Posterior vena cava (tissue), 2 donors: ENCODE measurements at regions not wholly inside any gene's neighbourhood (a gene's known extent, or its start where the extent isn't known, plus 50 kb on each side); places are given as distances from the start of the nearest gene placed in this dataset.
"Not testable (repeated sequence)": the region's sequence is repeated elsewhere in the genome, so short reads cannot be mapped to it uniquely, and the experiment has no call there.

Source experiments
- DNase-seq: peaks from one replicate; pipeline ENCODE4 v3.0.0-alpha.2; 2020; ENCODE audit warnings: low spot score
- intact Hi-C, 2 donors: fragments of 100-400 bp; cut with DNase I; formaldehyde crosslinking; loops; one replicate each; pipeline versions ENCODE4 v1.14.1 to v1.14.2; 2022 to 2023
- donor health status: DM: yes; HTN: yes; CAD: no.
- donor health status: DM: yes; HTN: yes; CAD: no.

DNA sequence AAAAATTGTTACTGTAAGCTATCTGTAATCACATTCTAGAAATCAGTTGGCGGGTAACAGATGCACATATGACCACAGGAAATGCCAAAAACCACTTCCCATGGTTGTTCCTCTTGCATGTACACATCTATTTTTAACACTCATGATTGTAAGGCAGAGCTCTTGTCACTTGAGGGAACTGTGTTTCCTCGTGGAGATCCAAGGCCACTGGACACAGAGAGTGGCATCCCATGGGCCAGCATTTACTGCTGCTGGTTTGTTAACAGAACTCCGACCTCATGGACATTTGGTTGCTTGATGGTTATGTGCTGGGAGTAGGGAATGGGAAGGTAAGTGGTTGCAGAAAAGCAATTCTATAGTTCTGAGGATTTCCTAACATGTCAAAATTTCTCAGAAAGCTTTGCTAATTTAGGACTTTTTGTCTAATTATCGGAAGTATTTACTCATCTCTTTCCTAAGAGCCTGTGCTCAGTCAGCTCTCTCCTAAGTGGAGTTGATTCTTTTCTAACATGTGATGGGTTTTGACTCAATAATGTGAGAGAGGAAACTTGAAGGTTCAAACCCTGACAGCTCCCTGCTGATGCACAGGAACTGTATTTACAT lies 202.0 kb upstream of the NR3C1 start:
- DNase-seq: no peak
- intact Hi-C loops: no loop called here

DNA sequence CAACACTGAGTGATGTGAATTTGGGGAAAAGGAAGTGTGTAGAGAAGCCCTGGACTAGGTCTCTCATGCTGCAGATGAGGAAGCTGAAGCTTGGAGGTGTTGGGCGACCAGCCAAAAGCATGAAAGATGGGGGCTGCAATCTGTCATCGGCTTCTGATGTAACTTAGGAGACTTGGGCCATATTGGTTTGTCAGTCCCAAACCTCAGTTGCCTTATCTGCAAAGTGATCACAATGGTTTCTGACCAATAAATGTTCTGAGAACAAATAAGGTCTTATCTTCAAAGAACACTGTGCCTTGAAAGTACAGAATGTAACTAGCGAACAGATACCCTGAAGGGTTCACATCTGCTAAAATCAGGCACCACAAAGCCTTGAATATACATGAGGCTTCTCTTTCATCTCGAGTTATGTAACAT lies 198.4 kb upstream of the NR3C1 start:
- no peak for DNase-seq
- intact Hi-C loops: no loop called here

DNA sequence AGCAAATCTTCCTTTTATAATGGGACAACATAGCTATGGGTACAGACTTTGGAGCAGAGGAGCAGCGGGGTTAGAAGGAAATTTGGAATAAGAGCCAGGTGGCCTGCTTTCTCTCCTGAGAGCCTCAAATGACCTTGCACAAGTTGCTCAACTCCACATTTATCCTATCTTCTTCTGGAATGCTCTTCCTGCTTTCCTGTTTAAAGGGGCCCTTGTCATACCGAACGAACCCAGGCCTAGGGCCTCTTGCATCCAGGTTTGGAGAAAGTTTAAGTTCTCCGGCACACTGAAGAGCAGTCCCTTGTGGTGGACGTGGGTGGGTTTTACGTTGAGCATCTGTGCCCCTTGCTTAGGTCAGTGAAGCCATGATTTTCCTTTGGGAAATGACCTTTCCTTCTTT lies 197.9 kb upstream of the NR3C1 start:
- no peak for DNase-seq
- intact Hi-C loops: no loop called here

DNA sequence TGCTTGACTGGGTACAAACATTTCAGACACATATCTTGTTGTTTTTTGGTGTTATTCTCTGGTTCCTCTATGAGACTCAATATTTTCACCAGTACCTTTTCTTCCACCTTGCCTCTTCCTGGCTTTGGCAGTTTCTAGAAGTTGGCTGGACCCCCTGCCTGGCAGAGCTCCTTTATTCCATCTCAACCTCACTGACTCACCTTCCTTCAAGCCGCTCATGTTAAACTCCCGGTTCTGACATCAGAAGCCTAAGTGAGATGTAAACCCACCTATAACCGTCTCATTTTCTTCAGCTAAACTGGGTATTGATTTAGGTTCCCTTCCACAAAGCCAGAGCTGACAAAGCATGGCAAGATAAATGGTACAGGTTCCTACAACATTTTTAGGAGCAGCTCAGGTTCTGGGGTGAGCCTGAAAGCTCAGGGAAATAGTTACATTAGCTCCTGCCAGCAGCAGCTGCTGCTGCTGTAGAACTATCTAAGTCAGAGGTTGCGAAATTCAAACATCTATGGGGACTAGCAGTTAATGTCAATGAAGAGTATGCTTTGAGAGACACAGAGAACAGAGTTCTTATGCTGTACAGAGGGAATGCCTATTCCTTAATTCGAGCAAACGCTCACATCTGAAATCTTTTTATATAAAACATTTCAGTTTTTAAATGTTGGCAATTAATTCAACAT lies 197.1 kb upstream of the NR3C1 start:
- intact Hi-C loops: no loop called here

DNA sequence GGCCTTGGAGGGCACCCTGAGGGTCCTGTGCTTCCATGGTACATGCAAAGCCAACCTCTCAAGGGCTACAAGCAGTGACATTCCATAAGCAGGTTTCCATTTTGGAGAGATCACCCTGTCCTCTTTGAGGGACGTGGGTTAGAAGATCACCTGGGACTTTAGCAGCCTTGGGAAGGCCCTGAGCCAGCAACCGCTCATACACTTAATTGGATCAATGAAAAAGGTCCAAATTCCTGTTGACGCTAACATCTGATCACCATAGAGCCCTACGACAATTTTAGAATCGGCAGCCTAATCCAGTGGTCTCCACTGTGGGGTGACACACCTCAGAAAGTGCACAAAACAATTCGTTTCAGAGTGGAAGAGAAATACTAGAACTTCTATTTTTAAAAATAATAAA lies 196.0 kb upstream of the NR3C1 start:
- DNase-seq: no peak
- intact Hi-C loops: no loop called here

More for the DNA sequence above, 197.1 kb upstream of the NR3C1 start:
- no peak for DNase-seq

DNA sequence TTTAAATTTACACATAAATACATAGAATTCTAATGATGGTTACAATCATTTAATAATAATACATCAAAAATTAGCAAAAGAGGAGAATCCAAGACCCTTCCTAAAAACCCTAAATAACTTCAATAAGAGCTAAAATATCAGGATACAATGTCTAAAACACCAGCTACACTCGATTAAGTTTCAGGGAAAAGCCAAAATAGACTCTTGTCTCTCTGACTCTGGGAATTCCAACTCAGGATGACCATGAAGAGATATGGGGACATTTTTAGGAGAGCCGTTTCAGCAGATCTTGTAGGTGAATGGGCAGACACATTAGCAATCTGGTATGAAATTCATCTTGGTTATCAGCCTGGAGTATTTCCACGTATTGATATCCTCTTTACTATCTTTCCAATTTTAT lies 193.3 kb upstream of the NR3C1 start:
- DNase-seq: no peak
- intact Hi-C loops: no loop called here

DNA sequence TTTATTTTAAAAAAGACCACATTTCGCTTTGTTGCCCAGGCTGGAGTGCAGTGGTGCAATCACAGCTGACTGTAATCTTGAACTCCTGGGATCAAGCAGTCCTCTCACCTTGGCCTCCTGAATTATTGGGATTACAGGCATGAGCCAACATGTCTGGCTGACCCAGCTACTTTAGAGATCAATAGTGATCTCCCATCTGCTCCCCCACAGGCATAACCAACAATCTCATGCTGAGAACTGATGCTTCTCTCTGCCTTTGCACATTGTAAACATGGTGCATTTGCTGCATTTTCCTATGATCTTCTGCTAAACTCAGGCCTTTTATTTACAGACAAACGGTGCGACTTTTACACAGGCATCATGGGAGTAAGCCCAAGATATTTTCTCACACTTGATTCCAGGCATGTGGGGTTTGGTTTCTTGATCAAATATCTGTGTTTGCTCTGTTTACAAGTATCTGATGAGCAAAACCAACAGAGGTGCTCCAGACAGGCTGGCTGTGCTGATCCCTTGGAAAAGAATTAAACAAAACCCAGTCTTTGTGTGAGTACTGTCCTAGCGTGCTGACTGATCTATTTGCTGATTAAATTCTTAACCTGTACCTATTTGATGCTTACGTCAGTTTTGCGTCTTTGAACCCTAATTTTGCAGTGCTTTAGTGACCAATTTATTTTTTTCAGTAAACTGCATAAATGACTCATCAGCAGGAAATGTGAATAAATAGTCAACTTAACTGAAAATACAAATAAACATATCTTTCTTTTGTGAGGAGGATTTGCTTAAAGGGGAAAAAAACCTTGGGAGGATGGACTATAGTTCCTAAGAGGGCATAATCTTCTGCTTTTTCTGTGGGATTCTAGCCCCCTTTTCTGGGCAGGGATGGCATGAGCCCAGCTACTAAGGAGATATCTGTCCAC lies 191.7 kb upstream of the NR3C1 start:
- intact Hi-C loops: no loop called here

DNA sequence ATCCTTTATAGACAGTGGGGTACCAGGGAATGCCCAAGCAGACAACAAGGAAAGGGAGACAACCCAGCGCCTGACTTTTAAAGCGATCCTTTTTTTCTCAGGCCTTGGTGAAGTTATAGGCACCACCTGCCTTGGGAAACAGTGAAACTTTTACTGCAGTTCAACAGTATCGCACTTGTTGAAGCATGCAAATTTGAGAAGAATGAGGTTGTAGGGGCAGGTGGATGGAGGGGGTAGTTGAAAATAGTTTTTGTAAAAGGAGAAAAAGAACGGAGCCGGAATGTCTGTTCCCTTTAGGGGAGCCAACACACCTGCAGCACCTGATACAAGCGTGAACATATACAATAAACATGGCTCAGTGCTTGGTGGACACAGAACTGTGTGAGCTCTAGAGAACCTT lies 190.2 kb upstream of the NR3C1 start:
- DNase-seq: no peak
- intact Hi-C loops: no loop called here

More for the DNA sequence above, 191.7 kb upstream of the NR3C1 start:
- no peak for DNase-seq

DNA sequence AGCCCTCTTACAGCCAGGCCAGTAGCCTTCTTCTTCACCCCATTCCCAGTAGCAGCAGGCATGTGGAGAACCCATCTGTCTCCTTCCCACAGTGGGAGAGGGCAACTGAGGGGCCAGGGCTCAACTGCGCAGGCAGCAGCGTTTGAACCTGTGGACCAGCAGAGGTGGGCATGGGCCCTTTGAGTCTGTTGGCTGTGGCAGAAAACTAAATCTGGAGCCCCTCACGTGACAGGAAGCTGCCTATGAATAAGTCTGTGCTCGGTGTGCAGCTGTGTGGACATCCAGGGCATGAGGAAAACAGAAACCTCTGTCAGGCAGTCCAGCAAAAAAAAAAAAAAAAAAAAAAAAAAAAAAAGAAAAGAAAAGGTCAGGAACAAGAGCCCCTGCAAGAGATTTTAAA lies 189.2 kb upstream of the NR3C1 start:
- no peak for DNase-seq
- intact Hi-C loops: no loop called here

DNA sequence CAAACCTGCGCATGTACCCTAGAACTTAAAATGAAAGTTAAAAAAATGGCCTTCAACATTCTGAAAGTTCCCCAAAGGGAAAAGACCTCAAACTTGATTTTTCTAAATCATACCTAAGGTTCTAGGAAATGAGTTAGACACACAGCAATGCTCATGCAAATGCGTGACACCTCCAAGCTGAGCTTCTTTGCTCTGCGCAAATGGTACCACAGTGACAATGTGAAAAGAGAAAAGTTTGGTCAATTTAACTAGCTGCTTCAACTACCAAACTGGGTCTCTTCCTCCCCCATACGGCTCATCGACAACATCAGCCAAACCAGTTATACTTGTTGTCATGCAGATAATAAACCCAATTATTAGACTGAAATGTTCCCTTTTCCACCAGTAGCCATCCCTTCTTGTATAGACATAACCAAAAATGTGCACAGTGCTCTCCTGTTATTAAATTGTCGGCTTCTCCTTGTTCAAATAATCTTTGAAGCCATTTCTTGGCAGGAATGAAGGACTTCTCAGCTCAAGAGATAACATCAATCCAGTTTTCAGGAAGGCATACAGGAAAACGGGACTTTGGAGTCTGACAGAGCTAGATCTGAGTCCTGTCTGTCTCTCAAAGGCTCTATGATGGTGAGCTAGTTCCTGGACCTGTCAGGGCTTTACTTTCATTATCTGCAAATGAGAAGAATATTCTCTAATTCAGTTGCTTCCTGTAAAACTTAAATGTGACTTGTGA lies 185.6 kb upstream of the NR3C1 start:
- no peak for DNase-seq
- intact Hi-C loops: no loop called here

DNA sequence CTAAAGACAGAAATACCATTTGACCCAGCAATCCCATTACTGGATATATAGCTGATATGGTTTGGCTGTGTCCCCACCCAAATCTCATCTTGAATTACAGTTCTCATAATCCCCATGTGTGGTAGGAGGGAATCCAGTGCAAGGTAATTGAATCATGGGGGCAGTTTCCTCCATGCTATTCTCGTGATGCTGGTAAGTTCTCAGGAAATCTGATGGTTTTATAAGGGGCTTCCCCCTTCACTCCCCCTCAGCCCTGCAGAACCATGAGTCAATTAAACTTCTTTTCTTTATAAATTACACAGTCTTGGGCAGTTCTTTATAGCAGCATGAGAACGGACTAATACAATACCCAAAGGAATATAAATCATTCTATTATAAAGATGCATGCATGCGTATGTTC lies 184.6 kb upstream of the NR3C1 start:
- DNase-seq: not testable (repeated sequence)

DNA sequence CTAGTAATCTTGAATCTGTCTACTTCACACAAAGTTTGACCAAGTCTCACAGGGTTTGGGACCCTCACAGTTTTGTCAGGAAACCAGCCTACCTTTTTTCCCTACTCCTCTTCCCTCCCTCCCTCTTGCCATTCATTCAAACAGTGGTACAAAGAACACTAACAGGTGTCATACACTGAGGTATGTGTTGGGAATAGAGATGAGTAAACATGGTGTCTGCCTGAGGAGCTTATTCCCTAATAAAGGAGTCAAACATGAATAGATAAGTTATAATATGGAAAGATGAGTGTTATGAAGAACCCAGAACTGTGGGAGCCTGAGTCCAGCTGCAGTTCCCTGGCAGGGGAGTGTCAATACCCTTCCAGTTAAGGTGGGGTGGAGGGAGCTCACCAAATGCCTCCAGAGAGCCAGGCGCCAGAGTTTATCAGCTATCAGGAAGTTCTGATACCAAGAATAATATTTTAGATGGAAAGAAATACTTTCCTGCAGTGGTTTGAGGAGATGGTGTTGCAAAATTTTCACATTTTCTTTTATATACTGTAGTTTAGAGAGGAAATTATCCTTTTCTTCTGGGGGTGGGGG lies 183.4 kb upstream of the NR3C1 start:
- intact Hi-C loops: no loop called here
- no peak for DNase-seq

More for the DNA sequence above, 184.6 kb upstream of the NR3C1 start:
- intact Hi-C loops: not testable (repeated sequence)

DNA sequence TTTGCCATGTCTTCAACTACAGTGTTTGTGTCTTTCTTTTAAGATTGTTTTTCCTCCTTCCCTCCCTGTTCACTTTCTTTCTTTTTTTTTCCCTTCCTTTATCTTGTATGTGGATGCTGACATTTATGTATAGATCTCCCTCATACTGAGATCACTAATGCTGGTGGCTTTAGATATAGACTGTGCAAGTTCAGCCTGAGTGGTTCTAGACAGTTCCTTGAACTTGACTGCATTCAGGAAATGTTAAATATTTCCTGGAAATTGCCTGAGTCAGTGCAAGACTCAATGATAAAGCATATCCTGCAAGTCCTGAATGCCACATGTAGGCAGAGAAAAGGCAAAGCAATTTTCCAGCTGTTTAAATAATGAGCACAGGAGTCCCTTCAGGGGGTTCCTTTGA lies 182.5 kb upstream of the NR3C1 start:
- intact Hi-C loops: no loop called here
- no peak for DNase-seq

DNA sequence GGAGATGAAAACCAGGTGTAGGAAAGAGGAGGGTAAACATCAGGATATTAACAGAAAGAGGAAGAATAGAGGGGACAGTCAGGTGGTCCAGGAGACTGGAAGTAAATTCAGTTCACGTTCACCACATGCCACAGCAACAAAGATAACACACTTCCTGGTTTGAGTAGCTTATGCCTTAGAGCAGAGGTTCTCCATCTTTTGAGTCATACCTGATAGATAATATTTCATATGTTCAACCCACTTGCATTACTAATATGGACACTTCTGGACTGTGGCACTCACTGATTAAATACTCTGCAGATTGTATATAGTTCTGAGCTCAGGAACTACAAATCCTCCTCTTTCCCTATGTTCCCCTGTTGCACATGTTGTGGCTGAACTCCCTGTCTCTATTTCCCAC lies 179.9 kb upstream of the NR3C1 start:
- DNase-seq: no peak
- intact Hi-C loops: no loop called here

DNA sequence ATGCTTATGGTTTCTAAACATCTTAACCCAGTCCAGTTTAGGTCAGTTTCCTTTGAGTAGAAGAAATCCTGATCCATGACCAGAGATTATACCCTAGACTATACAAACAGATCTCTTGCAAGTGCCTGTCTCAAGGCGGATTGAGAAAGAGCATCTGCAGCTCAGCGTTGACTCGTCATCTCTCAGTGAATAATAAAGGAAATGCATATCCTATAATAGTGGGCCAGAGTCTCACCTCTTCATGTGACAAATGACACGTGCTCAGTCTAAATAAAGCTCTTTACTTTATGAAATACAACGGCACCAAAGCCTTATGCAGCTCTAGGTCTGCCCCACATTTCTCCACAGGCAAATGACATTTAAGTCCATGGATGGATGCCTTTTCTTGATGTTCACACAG lies 179.4 kb upstream of the NR3C1 start:
- no peak for DNase-seq
- intact Hi-C loops: no loop called here

DNA sequence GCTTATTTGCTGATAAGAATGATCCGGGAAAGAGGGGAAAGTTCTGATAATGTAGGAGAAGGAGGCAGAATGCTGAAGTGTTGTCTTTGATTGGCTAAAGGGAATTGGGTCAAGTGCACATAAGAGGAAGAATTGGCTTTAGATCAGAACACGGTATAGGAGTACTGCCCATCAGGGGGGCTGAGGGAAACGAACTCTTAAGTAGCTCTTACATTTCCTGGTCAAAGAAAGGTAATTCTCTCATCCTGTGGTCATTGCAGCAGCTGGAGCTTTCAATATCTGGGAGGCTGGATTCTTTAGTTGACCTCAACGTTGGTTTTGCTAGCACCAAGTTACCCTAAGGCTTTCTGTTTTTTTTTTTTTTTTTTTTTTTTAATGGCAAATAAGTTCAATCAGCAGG lies 178.7 kb upstream of the NR3C1 start:
- intact Hi-C loops: no loop called here
- no peak for DNase-seq

DNA sequence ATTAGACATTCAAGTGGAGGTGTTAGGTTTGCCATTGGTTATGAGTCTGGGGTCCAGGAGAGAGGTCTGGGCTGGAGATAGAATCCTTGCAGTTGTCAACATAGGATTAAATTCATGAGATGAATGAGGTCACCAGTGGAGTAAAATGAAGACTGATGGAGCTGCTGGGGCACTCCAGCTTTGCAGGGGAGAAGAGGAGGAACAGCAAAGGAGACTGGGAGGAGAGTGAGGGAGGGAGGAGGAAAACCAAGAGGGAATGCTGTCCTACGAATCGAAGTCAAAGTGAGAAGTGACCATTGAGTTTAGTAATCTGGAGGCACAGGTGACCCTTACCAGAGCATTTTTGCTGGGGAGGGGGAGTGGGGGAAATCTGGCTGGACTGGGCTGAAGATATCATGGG lies 178.2 kb upstream of the NR3C1 start:
- intact Hi-C loops: no loop called here
- no peak for DNase-seq

DNA sequence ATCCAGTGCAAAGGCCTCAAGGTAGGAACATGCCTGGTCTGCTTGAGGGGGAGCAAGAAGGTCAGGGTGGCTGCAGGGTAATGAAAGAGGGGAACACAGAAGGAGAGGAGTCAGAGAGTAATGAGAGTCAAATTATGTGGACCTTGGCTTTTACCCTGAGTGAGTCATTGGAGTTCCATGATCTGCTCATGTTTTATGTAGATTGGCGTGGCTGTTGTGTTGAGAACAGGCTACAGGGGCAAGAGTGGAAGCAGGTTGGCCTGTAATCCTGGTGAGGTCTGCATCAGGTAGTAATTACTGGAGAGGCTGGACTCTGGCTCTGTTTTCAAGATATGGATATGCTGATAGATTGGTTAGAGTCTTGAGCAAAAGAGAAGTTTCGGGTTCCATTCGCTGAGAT lies 177.7 kb upstream of the NR3C1 start:
- no peak for DNase-seq
- intact Hi-C loops: no loop called here

DNA sequence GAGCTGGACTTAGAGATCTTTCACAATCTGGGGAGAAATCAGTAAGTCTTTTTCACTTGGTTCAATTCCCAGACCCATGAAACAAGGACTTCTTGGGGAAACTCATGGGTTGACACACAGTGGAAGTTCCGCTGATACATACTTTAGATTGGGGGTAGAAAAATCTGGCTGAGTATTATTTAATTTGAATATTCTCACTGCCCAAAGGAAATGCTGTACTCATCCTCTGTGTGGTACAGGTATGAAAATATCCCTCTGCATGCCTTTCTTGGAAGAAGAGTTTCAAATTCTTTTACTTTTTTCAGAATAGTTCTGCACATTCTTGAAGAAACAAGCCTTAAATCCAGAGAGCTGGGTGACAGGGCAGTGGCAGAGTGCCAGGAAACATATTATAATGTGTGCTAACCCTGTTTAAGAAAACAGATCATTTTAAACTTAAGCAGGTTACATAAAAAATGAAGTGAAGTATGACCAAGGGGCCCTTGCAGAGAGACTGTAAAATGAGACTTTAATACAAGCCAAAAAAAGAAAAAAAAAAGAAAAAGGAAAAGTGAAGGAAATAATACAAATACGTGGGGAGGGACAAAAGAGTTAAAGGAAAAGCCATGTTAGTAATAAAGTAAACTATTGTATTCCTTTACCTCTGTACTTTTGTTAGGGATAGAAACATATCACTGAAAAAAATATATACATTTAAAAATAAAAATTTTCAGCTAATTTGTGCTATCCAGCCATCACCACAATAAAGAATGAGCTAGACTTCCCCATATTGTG lies 173.4 kb upstream of the NR3C1 start:
- intact Hi-C loops: no loop called here
- no peak for DNase-seq
